IMR-90 (cell line): ENCODE measurements at regions not wholly inside any gene's neighbourhood (a gene's known extent, or its start where the extent isn't known, plus 50 kb on each side); places are given as distances from the start of the nearest gene placed in this dataset.

Experiments used
- ATAC-seq: fragments of 200-7000 bp; cut with Tn5 transposase; 2 replicates; pipeline ENCODE4 v1.9.1; 2020; ENCODE audit warnings: low read depth, mild to moderate bottlenecking, moderate library complexity
- BruUV-seq: library from RNA; stranded (reverse); fragments of 400-500 nt; replicated peaks from 2 replicates; lab custom pipeline; 2021; lab: Mats Ljungman, UMichigan
- CTCF ChIA-PET: fragments of 300-600 bp; formaldehyde crosslinking; extraction: SDS; loops from one replicate; lab custom pipeline; 2021; ENCODE audit warnings: antibody characterized with exemption; lab: Yijun Ruan, JAX
- POLR2A ChIA-PET: fragments of 300-600 bp; sonication (Branson Sonifier 250); formaldehyde crosslinking; loops from one replicate; lab custom pipeline; 2022; ENCODE audit warnings: antibody characterized with exemption; ENCODE audit not compliant: unreplicated experiment; lab: Charles Lee
- DNase-seq: peaks from one replicate; pipeline ENCODE4 v3.0.0; 2013
- H2AFZ ChIP-seq: replicated peaks from 2 replicates; pipeline ENCODE3; 2013; ENCODE audit warnings: low read length, mild to moderate bottlenecking; ENCODE audit not compliant: poor library complexity
- H2AK5ac ChIP-seq: 2 replicates; pipeline ENCODE4 v1.6.1; 2013; ENCODE audit warnings: low read depth, low read length, inconsistent platforms
- H2AK9ac ChIP-seq: replicated peaks from 2 replicates; pipeline ENCODE3; 2013; ENCODE audit warnings: mild to moderate bottlenecking, low read depth, low read length, moderate library complexity; ENCODE audit not compliant: poor library complexity
- H2BK120ac ChIP-seq: 2 replicates; pipeline ENCODE4 v1.6.1; 2013; ENCODE audit warnings: low read depth, low read length, inconsistent platforms
- H2BK15ac ChIP-seq: 3 replicates; pipeline ENCODE4 v1.6.1; 2013; ENCODE audit warnings: low read depth, low read length, inconsistent platforms
- H2BK20ac ChIP-seq: 2 replicates; pipeline ENCODE4 v1.6.1; 2013; ENCODE audit warnings: low read depth, mild to moderate bottlenecking, inconsistent platforms, low read length, moderate library complexity
- H2BK5ac ChIP-seq: 2 replicates; pipeline ENCODE4 v1.6.1; 2013; ENCODE audit warnings: mild to moderate bottlenecking, low read depth, low read length, inconsistent platforms; ENCODE audit not compliant: poor library complexity, severe bottlenecking
- H3K14ac ChIP-seq: replicated peaks from 2 replicates; pipeline ENCODE4 v1.6.1; 2013; ENCODE audit warnings: low read depth, low read length, inconsistent platforms
- H3K18ac ChIP-seq: 2 replicates; pipeline ENCODE4 v1.6.1; 2013; ENCODE audit warnings: low read depth, low read length, control low read depth
- H3K23ac ChIP-seq: 2 replicates; pipeline ENCODE4 v1.6.1; 2013; ENCODE audit warnings: low read depth, low read length, inconsistent platforms
- H3K27ac ChIP-seq: 2 replicates; pipeline ENCODE4 v1.5.1; 2013; ENCODE audit warnings: mild to moderate bottlenecking, control low read depth, low read length; ENCODE audit not compliant: insufficient read depth
- H3K27me3 ChIP-seq: 2 replicates; pipeline ENCODE4 v1.6.1; 2013; ENCODE audit warnings: low read length; ENCODE audit not compliant: control insufficient read depth, insufficient read depth
- H3K36me3 ChIP-seq: 2 replicates; pipeline ENCODE4 v1.6.1; 2013; ENCODE audit warnings: low read length, mixed read lengths; ENCODE audit not compliant: control insufficient read depth, insufficient read depth
- H3K4ac ChIP-seq: 2 replicates; pipeline ENCODE4 v1.6.1; 2013; ENCODE audit warnings: low read depth, low read length, inconsistent platforms
- H3K4me1 ChIP-seq: 2 replicates; pipeline ENCODE4 v1.6.1; 2013; ENCODE audit warnings: low read length, mixed read lengths; ENCODE audit not compliant: control insufficient read depth, insufficient read depth
- H3K4me2 ChIP-seq: 2 replicates; pipeline ENCODE4 v1.6.1; 2013; ENCODE audit warnings: low read depth, mild to moderate bottlenecking, control low read depth, low read length, moderate library complexity
- H3K4me3 ChIP-seq: 2 replicates; pipeline ENCODE4 v1.5.1; 2013; ENCODE audit warnings: low read depth, mild to moderate bottlenecking, control low read depth, low read length, moderate library complexity; ENCODE audit not compliant: insufficient read depth
- H3K56ac ChIP-seq: 2 replicates; pipeline ENCODE4 v1.6.1; 2013; ENCODE audit warnings: low read length, inconsistent platforms; ENCODE audit not compliant: insufficient read depth; ENCODE audit errors: extremely low read depth
- H3K79me1 ChIP-seq, 2 experiments: 2 replicates each; pipeline ENCODE4 v1.6.1; 2013; ENCODE audit warnings: low read length in 2 of 2, inconsistent platforms in 1 of 2, low read depth in 1 of 2
- H3K9ac ChIP-seq: 2 replicates; pipeline ENCODE4 v1.6.1; 2013; ENCODE audit warnings: low read depth, low read length, control low read depth
- H3K9me1 ChIP-seq: 2 replicates; pipeline ENCODE4 v1.6.1; 2013; ENCODE audit warnings: low read length, inconsistent platforms; ENCODE audit not compliant: insufficient read depth
- H3K9me3 ChIP-seq: 2 replicates; pipeline ENCODE4 v1.6.1; 2013; ENCODE audit warnings: low read length; ENCODE audit not compliant: control insufficient read depth, insufficient read depth
- H4K20me1 ChIP-seq: 2 replicates; pipeline ENCODE4 v1.6.1; 2013; ENCODE audit warnings: low read length, inconsistent platforms; ENCODE audit not compliant: insufficient read depth
- H4K5ac ChIP-seq: 2 replicates; pipeline ENCODE4 v1.6.1; 2013; ENCODE audit warnings: mild to moderate bottlenecking, low read depth, low read length, control low read depth
- H4K8ac ChIP-seq, 2 experiments: 2 replicates each; pipeline ENCODE4 v1.6.1; 2013; ENCODE audit warnings: low read depth in 2 of 2, low read length in 2 of 2, control low read depth in 1 of 2, inconsistent platforms in 1 of 2
- H4K91ac ChIP-seq: 2 replicates; pipeline ENCODE4 v1.6.1; 2013; ENCODE audit warnings: low read depth, low read length, inconsistent platforms; ENCODE audit not compliant: insufficient read depth
- CHD1 ChIP-seq: IDR thresholded peaks from 2 replicates; pipeline ENCODE4 v1.6.1; 2012; ENCODE audit warnings: low read depth, low read length, improper control_type of control experiment
- FOS ChIP-seq: fragments of 150-350 bp; IDR thresholded peaks from 2 replicates; pipeline ENCODE4 v1.6.1; 2016; ENCODE audit warnings: low read depth, low read length
- MAFK ChIP-seq: IDR thresholded peaks from 2 replicates; pipeline ENCODE4 v1.6.1; 2012; ENCODE audit warnings: low read depth, low read length, improper control_type of control experiment
- MXI1 ChIP-seq: IDR thresholded peaks from 2 replicates; pipeline ENCODE4 v1.6.1; 2012; ENCODE audit warnings: low read depth, mild to moderate bottlenecking, low read length, moderate library complexity, borderline replicate concordance
- NFE2L2 ChIP-seq: fragments of 150-350 bp; IDR thresholded peaks from 2 replicates; pipeline ENCODE4 v1.6.1; 2016; ENCODE audit warnings: low read depth, mild to moderate bottlenecking, low read length
- RFX5 ChIP-seq: IDR thresholded peaks from 2 replicates; pipeline ENCODE4 v1.8.0; 2012; ENCODE audit warnings: low read depth, mild to moderate bottlenecking, low read length, moderate library complexity
- SMC3 ChIP-seq: fragments of 150-350 bp; IDR thresholded peaks from 2 replicates; pipeline ENCODE4 v1.6.1; 2016; ENCODE audit warnings: low read depth, mild to moderate bottlenecking, antibody characterized with exemption, low read length, moderate library complexity
- WGBS, 2 experiments: methylation state at CpG; one replicate each; pipeline versions ENCODE4 v1.1.5 to v1.1.7; 2013; ENCODE audit warnings: missing lambda C conversion rate in 2 of 2; ENCODE audit not compliant: insufficient read length in 1 of 2; ENCODE audit errors: extremely low coverage in 2 of 2; 5-methylcytosine and 5-hydroxymethylcytosine counted together
- dilution Hi-C: fragments of 300-500 bp; cut with HindIII; formaldehyde crosslinking; loops from one replicate; pipeline ENCODE4 v1.14.3; 2018; ENCODE audit warnings: low sequenced_read_pairs; ENCODE audit not compliant: unreplicated experiment
- in situ Hi-C: fragments of 300-500 bp; cut with MboI; formaldehyde crosslinking; loops from 3 replicates; pipeline ENCODE4 v1.14.3; 2019; ENCODE audit warnings: low sequenced_read_pairs, inconsistent platforms, mixed read lengths
- intact Hi-C: fragments of 100-400 bp; cut with micrococcal nuclease; formaldehyde crosslinking; loops from 2 replicates; pipeline ENCODE4 v1.10.0; 2022

DNA sequence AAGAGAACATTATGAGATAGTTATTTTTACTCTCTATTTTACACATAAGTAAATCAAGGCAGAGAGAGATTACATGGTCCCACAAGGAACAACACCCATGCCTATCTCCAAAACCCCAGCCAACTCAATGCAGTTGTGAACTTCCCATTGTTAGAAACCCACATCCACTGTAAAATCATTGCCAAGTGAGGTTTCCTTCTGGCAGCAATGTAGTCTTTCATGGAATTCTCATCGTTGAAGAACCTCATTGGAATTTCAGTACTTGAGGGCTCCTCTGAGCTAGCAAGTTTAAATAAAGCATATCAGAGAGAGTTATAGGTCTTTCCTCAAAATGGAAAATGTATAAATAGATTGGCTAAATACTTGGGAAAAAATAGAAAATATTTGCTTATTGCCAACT lies 105.2 kb downstream of the RAD51AP2 start:
- Histone ChIP-seq H3K23ac (no peak overlapping the region), H4K91ac (no peak overlapping the region), H2BK15ac (no peak overlapping the region), H3K18ac (no peak overlapping the region), H2BK20ac (no peak overlapping the region), H3K14ac (no peak overlapping the region), H3K36me3 (no peaks in the 10 kb centered on the region), H3K56ac (no peak overlapping the region), H4K5ac (no peak overlapping the region), H3K4ac (no peak overlapping the region), H3K79me1 (no peaks in the 10 kb centered on the region), H2AK5ac (no peak overlapping the region), H2AK9ac (no peak overlapping the region), H3K9ac (no peak overlapping the region), H2BK120ac (no peak overlapping the region), H3K4me1 (no peaks in the 10 kb centered on the region), H2BK5ac (no peak overlapping the region), H3K9me3 (no peaks in the 10 kb centered on the region), H3K27ac (no peak overlapping the region), H2AFZ (no peak overlapping the region), H4K8ac (no peak overlapping the region), H4K20me1 (no peaks in the 10 kb centered on the region), H3K4me2 (no peak overlapping the region), H3K4me3 (no peak overlapping the region), H3K27me3 (no peaks in the 10 kb centered on the region), H3K9me1 (no peaks in the 10 kb centered on the region)
- no CpG with 5 or more reads among the region's 1 CpG for WGBS, 2 experiments
- intact Hi-C loops (no loop called here), dilution Hi-C loops (no loop called here), in situ Hi-C loops (no loop called here)
- CTCF ChIA-PET = no interaction called here
- no peak for ATAC-seq
- peak; percentile 2 for DNase-seq
- no TSS peak for BruUV-seq
- no peak for TF ChIP-seq SMC3
- TF ChIP-seq MXI1 = no peak
- no peak for TF ChIP-seq FOS
- TF ChIP-seq NFE2L2 = no peak
- no peak for TF ChIP-seq RFX5
- no peak for TF ChIP-seq MAFK
- TF ChIP-seq CHD1 = no peak
- POLR2A ChIA-PET = no interaction called here
